IMR-90 (cell line): ENCODE measurements at regions not wholly inside any gene's neighbourhood (a gene's known extent, or its start where the extent isn't known, plus 50 kb on each side); places are given as distances from the start of the nearest gene placed in this dataset.

ENCODE experiments used
- ATAC-seq: fragments of 200-7000 bp; cut with Tn5 transposase; 2 replicates; pipeline ENCODE4 v1.9.1; 2020; ENCODE audit warnings: low read depth, mild to moderate bottlenecking, moderate library complexity
- BruUV-seq: library from RNA; stranded (reverse); fragments of 400-500 nt; replicated peaks from 2 replicates; lab custom pipeline; 2021; lab: Mats Ljungman, UMichigan
- CTCF ChIA-PET: fragments of 300-600 bp; formaldehyde crosslinking; extraction: SDS; loops from one replicate; lab custom pipeline; 2021; ENCODE audit warnings: antibody characterized with exemption; lab: Yijun Ruan, JAX
- POLR2A ChIA-PET: fragments of 300-600 bp; sonication (Branson Sonifier 250); formaldehyde crosslinking; loops from one replicate; lab custom pipeline; 2022; ENCODE audit warnings: antibody characterized with exemption; ENCODE audit not compliant: unreplicated experiment; lab: Charles Lee
- DNase-seq: peaks from one replicate; pipeline ENCODE4 v3.0.0; 2013
- H2AFZ ChIP-seq: replicated peaks from 2 replicates; pipeline ENCODE3; 2013; ENCODE audit warnings: low read length, mild to moderate bottlenecking; ENCODE audit not compliant: poor library complexity
- H2AK5ac ChIP-seq: 2 replicates; pipeline ENCODE4 v1.6.1; 2013; ENCODE audit warnings: low read depth, low read length, inconsistent platforms
- H2AK9ac ChIP-seq: replicated peaks from 2 replicates; pipeline ENCODE3; 2013; ENCODE audit warnings: mild to moderate bottlenecking, low read depth, low read length, moderate library complexity; ENCODE audit not compliant: poor library complexity
- H2BK120ac ChIP-seq: 2 replicates; pipeline ENCODE4 v1.6.1; 2013; ENCODE audit warnings: low read depth, low read length, inconsistent platforms
- H2BK15ac ChIP-seq: 3 replicates; pipeline ENCODE4 v1.6.1; 2013; ENCODE audit warnings: low read depth, low read length, inconsistent platforms
- H2BK20ac ChIP-seq: 2 replicates; pipeline ENCODE4 v1.6.1; 2013; ENCODE audit warnings: low read depth, mild to moderate bottlenecking, inconsistent platforms, low read length, moderate library complexity
- H2BK5ac ChIP-seq: 2 replicates; pipeline ENCODE4 v1.6.1; 2013; ENCODE audit warnings: mild to moderate bottlenecking, low read depth, low read length, inconsistent platforms; ENCODE audit not compliant: poor library complexity, severe bottlenecking
- H3K14ac ChIP-seq: replicated peaks from 2 replicates; pipeline ENCODE4 v1.6.1; 2013; ENCODE audit warnings: low read depth, low read length, inconsistent platforms
- H3K18ac ChIP-seq: 2 replicates; pipeline ENCODE4 v1.6.1; 2013; ENCODE audit warnings: low read depth, low read length, control low read depth
- H3K23ac ChIP-seq: 2 replicates; pipeline ENCODE4 v1.6.1; 2013; ENCODE audit warnings: low read depth, low read length, inconsistent platforms
- H3K27ac ChIP-seq: 2 replicates; pipeline ENCODE4 v1.5.1; 2013; ENCODE audit warnings: mild to moderate bottlenecking, control low read depth, low read length; ENCODE audit not compliant: insufficient read depth
- H3K27me3 ChIP-seq: 2 replicates; pipeline ENCODE4 v1.6.1; 2013; ENCODE audit warnings: low read length; ENCODE audit not compliant: control insufficient read depth, insufficient read depth
- H3K36me3 ChIP-seq: 2 replicates; pipeline ENCODE4 v1.6.1; 2013; ENCODE audit warnings: low read length, mixed read lengths; ENCODE audit not compliant: control insufficient read depth, insufficient read depth
- H3K4ac ChIP-seq: 2 replicates; pipeline ENCODE4 v1.6.1; 2013; ENCODE audit warnings: low read depth, low read length, inconsistent platforms
- H3K4me1 ChIP-seq: 2 replicates; pipeline ENCODE4 v1.6.1; 2013; ENCODE audit warnings: low read length, mixed read lengths; ENCODE audit not compliant: control insufficient read depth, insufficient read depth
- H3K4me2 ChIP-seq: 2 replicates; pipeline ENCODE4 v1.6.1; 2013; ENCODE audit warnings: low read depth, mild to moderate bottlenecking, control low read depth, low read length, moderate library complexity
- H3K4me3 ChIP-seq: 2 replicates; pipeline ENCODE4 v1.5.1; 2013; ENCODE audit warnings: low read depth, mild to moderate bottlenecking, control low read depth, low read length, moderate library complexity; ENCODE audit not compliant: insufficient read depth
- H3K56ac ChIP-seq: 2 replicates; pipeline ENCODE4 v1.6.1; 2013; ENCODE audit warnings: low read length, inconsistent platforms; ENCODE audit not compliant: insufficient read depth; ENCODE audit errors: extremely low read depth
- H3K79me1 ChIP-seq, 2 experiments: 2 replicates each; pipeline ENCODE4 v1.6.1; 2013; ENCODE audit warnings: low read length in 2 of 2, inconsistent platforms in 1 of 2, low read depth in 1 of 2
- H3K9ac ChIP-seq: 2 replicates; pipeline ENCODE4 v1.6.1; 2013; ENCODE audit warnings: low read depth, low read length, control low read depth
- H3K9me1 ChIP-seq: 2 replicates; pipeline ENCODE4 v1.6.1; 2013; ENCODE audit warnings: low read length, inconsistent platforms; ENCODE audit not compliant: insufficient read depth
- H3K9me3 ChIP-seq: 2 replicates; pipeline ENCODE4 v1.6.1; 2013; ENCODE audit warnings: low read length; ENCODE audit not compliant: control insufficient read depth, insufficient read depth
- H4K20me1 ChIP-seq: 2 replicates; pipeline ENCODE4 v1.6.1; 2013; ENCODE audit warnings: low read length, inconsistent platforms; ENCODE audit not compliant: insufficient read depth
- H4K5ac ChIP-seq: 2 replicates; pipeline ENCODE4 v1.6.1; 2013; ENCODE audit warnings: mild to moderate bottlenecking, low read depth, low read length, control low read depth
- H4K8ac ChIP-seq, 2 experiments: 2 replicates each; pipeline ENCODE4 v1.6.1; 2013; ENCODE audit warnings: low read depth in 2 of 2, low read length in 2 of 2, control low read depth in 1 of 2, inconsistent platforms in 1 of 2
- H4K91ac ChIP-seq: 2 replicates; pipeline ENCODE4 v1.6.1; 2013; ENCODE audit warnings: low read depth, low read length, inconsistent platforms; ENCODE audit not compliant: insufficient read depth
- RCOR1 ChIP-seq: IDR thresholded peaks from 2 replicates; pipeline ENCODE4 v1.6.1; 2012; ENCODE audit warnings: mild to moderate bottlenecking, low read length, improper control_type of control experiment; ENCODE audit not compliant: insufficient replicate concordance
- RFX5 ChIP-seq: IDR thresholded peaks from 2 replicates; pipeline ENCODE4 v1.8.0; 2012; ENCODE audit warnings: low read depth, mild to moderate bottlenecking, low read length, moderate library complexity
- WGBS, 2 experiments: methylation state at CpG; one replicate each; pipeline versions ENCODE4 v1.1.5 to v1.1.7; 2013; ENCODE audit warnings: missing lambda C conversion rate in 2 of 2; ENCODE audit not compliant: insufficient read length in 1 of 2; ENCODE audit errors: extremely low coverage in 2 of 2; 5-methylcytosine and 5-hydroxymethylcytosine counted together
- dilution Hi-C: fragments of 300-500 bp; cut with HindIII; formaldehyde crosslinking; loops from one replicate; pipeline ENCODE4 v1.14.3; 2018; ENCODE audit warnings: low sequenced_read_pairs; ENCODE audit not compliant: unreplicated experiment
- in situ Hi-C: fragments of 300-500 bp; cut with MboI; formaldehyde crosslinking; loops from 3 replicates; pipeline ENCODE4 v1.14.3; 2019; ENCODE audit warnings: low sequenced_read_pairs, inconsistent platforms, mixed read lengths
- intact Hi-C: fragments of 100-400 bp; cut with micrococcal nuclease; formaldehyde crosslinking; loops from 2 replicates; pipeline ENCODE4 v1.10.0; 2022

DNA sequence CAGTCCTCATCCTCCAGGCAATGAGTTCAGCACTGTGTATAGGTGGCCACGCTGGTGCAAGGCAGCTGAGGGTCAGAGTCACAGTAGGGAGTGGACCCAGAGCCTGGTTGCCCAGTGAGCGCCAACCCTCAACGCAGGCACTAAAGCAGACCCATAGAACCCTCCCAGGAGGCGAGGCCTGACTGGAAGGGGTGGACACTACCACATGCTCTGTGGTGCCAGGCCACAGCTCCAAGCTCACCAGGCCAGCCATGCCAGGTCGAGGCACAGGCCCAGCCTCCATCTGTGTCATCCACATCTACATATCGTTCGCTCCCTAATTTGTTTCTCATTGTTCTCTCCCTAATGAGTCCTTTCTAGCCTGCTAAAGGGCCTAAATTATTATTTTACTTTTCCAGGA is 165.8 kb upstream of the GPR12 start:
- no peaks in the 10 kb centered on the region for H3K9me3 ChIP-seq
- POLR2A ChIA-PET, result no interaction called here
- no peaks in the 10 kb centered on the region for H3K4me1 ChIP-seq
- intact Hi-C loops, result no loop called here
- dilution Hi-C loops, result no loop called here
- H3K36me3 ChIP-seq, result no peaks in the 10 kb centered on the region
- 66% methylated on average over 4 of the region's 7 CpGs; no CpG with 5 or more reads in 1 of the 2 experiments for WGBS, 2 experiments
- no peak overlapping the region for H2AK5ac ChIP-seq
- no peak overlapping the region for H4K91ac ChIP-seq
- in situ Hi-C loops, result loop anchor here (25.0 kb wide), 1 partner anchor 911 kb away; no protein-coding TSS in a partner anchor
- H3K27ac ChIP-seq, result no peak overlapping the region
- H3K79me1 ChIP-seq, result no peaks in the 10 kb centered on the region
- no peak overlapping the region for H3K56ac ChIP-seq
- H2BK120ac ChIP-seq, result no peak overlapping the region
- H4K8ac ChIP-seq, result no peak overlapping the region
- H3K4ac ChIP-seq, result no peak overlapping the region
- no peak for DNase-seq
- TF ChIP-seq RFX5 (no peak), RCOR1 (no peak)
- no peak overlapping the region for H2BK15ac ChIP-seq
- no peak overlapping the region for H2BK20ac ChIP-seq
- BruUV-seq, result no TSS peak
- H4K20me1 ChIP-seq, result no peaks in the 10 kb centered on the region
- no peak overlapping the region for H3K14ac ChIP-seq
- no peak overlapping the region for H3K18ac ChIP-seq
- ATAC-seq, result no peak
- H3K9ac ChIP-seq, result no peak overlapping the region
- no peak overlapping the region for H3K23ac ChIP-seq
- no peak overlapping the region for H2AFZ ChIP-seq
- H3K9me1 ChIP-seq, result no peaks in the 10 kb centered on the region
- no peak overlapping the region for H3K4me3 ChIP-seq
- H2AK9ac ChIP-seq, result no peak overlapping the region
- no peak overlapping the region for H2BK5ac ChIP-seq
- CTCF ChIA-PET, result no interaction called here
- peaks cover 41% of the 10 kb centered on the region for H3K27me3 ChIP-seq
- H3K4me2 ChIP-seq, result no peak overlapping the region
- H4K5ac ChIP-seq, result no peak overlapping the region
